D721Med (cell line): ENCODE measurements at regions not wholly inside any gene's neighbourhood (a gene's known extent, or its start where the extent isn't known, plus 50 kb on each side); places are given as distances from the start of the nearest gene placed in this dataset.

Experiments used
- DNase-seq: peaks from one replicate; pipeline ENCODE4 v3.0.0; 2011; ENCODE audit warnings: low spot score; ENCODE audit not compliant: insufficient read length
- FAIRE-seq: peaks from 2 replicates; lab custom pipeline; 2011; peaks lifted over from hg19 to GRCh38; lab: Jason Lieb, UNC
- CTCF ChIP-seq: IDR thresholded peaks from 2 replicates; pipeline ENCODE4 v1.5.1; 2012; ENCODE audit warnings: mild to moderate bottlenecking, control low read depth; ENCODE audit not compliant: insufficient read depth; ENCODE audit errors: missing control alignments

- DNase-seq = no peak
- no peak for TF ChIP-seq CTCF
- no peak for FAIRE-seq
Measured at GRCh38 chr4:140254651-140255299, 100.8 kb upstream of the MAML3 start.

GRCh38 chr4:140253556-140254027 lies 99.6 kb upstream of the MAML3 start:
- no peak for TF ChIP-seq CTCF
- DNase-seq (no peak), FAIRE-seq (no peak)

GRCh38 chr4:140252742-140253555 lies 99.0 kb upstream of the MAML3 start:
- no peak for FAIRE-seq
- TF ChIP-seq CTCF = peak; percentile 85
- DNase-seq = peak; percentile 41

GRCh38 chr4:140252141-140252741 lies 98.3 kb upstream of the MAML3 start:
- DNase-seq (no peak), FAIRE-seq (no peak)
- peak; percentile 8 for TF ChIP-seq CTCF

GRCh38 chr4:140251571-140251970 lies 97.6 kb upstream of the MAML3 start:
- no peak for FAIRE-seq
- DNase-seq = no peak
- no peak for TF ChIP-seq CTCF

- DNase-seq = no peak
- no peak for FAIRE-seq
- TF ChIP-seq CTCF = no peak
Measured at GRCh38 chr4:140250989-140251552, 97.1 kb upstream of the MAML3 start.
